Heart left ventricle (tissue), 16 donors: ENCODE measurements at regions not wholly inside any gene's neighbourhood (a gene's known extent, or its start where the extent isn't known, plus 50 kb on each side); places are given as distances from the start of the nearest gene placed in this dataset.

Source experiments
- ATAC-seq, 4 donors: fragments of 200-7000 bp; cut with Tn5 transposase; one replicate each; pipeline ENCODE4 v1.9.1; 2020 to 2022; ENCODE audit warnings: moderate library complexity in 4 of 4, mild to moderate bottlenecking in 3 of 4, moderate number of reproducible peaks in 1 of 4
- DNase-seq, 5 donors: peaks; one replicate each; pipeline ENCODE4 v3.0.0-alpha.2; 2020
- H3K27ac ChIP-seq, 12 donors: fragments of 200-600 bp; sonication (generic) in 4 of 12; one replicate each; pipeline versions ENCODE4 v1.5.0 to v1.8.0; 2016 to 2022; ENCODE audit warnings: mild to moderate bottlenecking in 2 of 12
- H3K27me3 ChIP-seq, 9 donors: fragments of 200-600 bp; sonication (generic) in 2 of 9; one replicate each; pipeline versions ENCODE4 v1.5.1 to v1.8.0; 2016 to 2022; ENCODE audit warnings: mild to moderate bottlenecking in 3 of 9
- H3K36me3 ChIP-seq, 9 donors: fragments of 200-600 bp; sonication (generic) in 2 of 9; one replicate each; pipeline versions ENCODE4 v1.5.0 to v1.8.0; 2018 to 2022; ENCODE audit warnings: mild to moderate bottlenecking in 2 of 9
- H3K4me1 ChIP-seq, 12 donors: fragments of 200-600 bp; sonication (generic) in 4 of 12; one replicate each; pipeline versions ENCODE4 v1.5.0 to v1.8.0; 2016 to 2022; ENCODE audit warnings: mild to moderate bottlenecking in 3 of 12
- H3K4me3 ChIP-seq, 12 donors: fragments of 200-600 bp; sonication (generic) in 4 of 12; one replicate each; pipeline versions ENCODE4 v1.5.0 to v1.8.0; 2017 to 2022; ENCODE audit warnings: mild to moderate bottlenecking in 9 of 12, moderate library complexity in 4 of 12
- H3K9me3 ChIP-seq, 12 donors: fragments of 200-600 bp; sonication (generic) in 4 of 12; one replicate each; pipeline versions ENCODE4 v1.5.0 to v1.8.0; 2016 to 2022; ENCODE audit warnings: mild to moderate bottlenecking in 1 of 12
- CTCF ChIP-seq, 12 donors: fragments of 200-600 bp; sonication (generic) in 4 of 12; IDR thresholded peaks; one replicate each; pipeline versions ENCODE4 v1.5.0 to v1.8.0; 2018 to 2022; ENCODE audit warnings: antibody characterized with exemption in 12 of 12, mild to moderate bottlenecking in 5 of 12
- POLR2A ChIP-seq, 2 donors: fragments of 450-650 bp; IDR thresholded peaks; one replicate each; pipeline ENCODE4 v1.6.1; 2017; ENCODE audit warnings: antibody characterized with exemption in 2 of 2, mild to moderate bottlenecking in 2 of 2, moderate library complexity in 2 of 2
- WGBS, 4 donors: extraction: QIAGEN DNeasy Blood & Tissue Kit in 2 of 4; methylation state at CpG; one replicate each; pipeline versions ENCODE4 v1.1.5 to v1.1.7; 2013 to 2018; 5-methylcytosine and 5-hydroxymethylcytosine counted together
- intact Hi-C, 10 donors: fragments of 100-400 bp; cut with DNase I; formaldehyde crosslinking; loops; one replicate each; pipeline versions ENCODE4 v1.11.1 to v1.14.2; 2022
- donor health status: ischemic (EF 13 %, LVEDD 7.1; RV severe dilation, severe dysfunction).
- donor health status: healthy with polysubstance abuse.
- donor health status: DM: no; HTN: yes; CAD: no.
- donor health status: DM: no; HTN: no; CAD: no.
- donor health status: ischemic (EF 25% LVEDD 6.9; RV normal size, moderate dysfunction).
- donor health status: ischemic (EF 25% LVEDD 5.7; RV mildly dilated, moderate dysfunction).
- donor health status: healthy.
- donor health status: DM: yes; HTN: yes; CAD: no.
- donor health status: ischemic (EF 35%, LVEDD 5.7; RV mildly dilated, moderate dysfunction).
- donor health status: nonischemic (EF 11% LVEDD 7.7; RV severe dilation, severe dysfunction).
- donor health status: DM: yes; HTN: yes; CAD: no.
- donor health status: PGD.
- donor health status: ischemic (EF 29% LVEDD 5.4; RV normal size, mild dysfunction).
- donor health status: nonischemic (EF 23%, LVEDD 6.1; RV moderate dilation, normal function).

DNA sequence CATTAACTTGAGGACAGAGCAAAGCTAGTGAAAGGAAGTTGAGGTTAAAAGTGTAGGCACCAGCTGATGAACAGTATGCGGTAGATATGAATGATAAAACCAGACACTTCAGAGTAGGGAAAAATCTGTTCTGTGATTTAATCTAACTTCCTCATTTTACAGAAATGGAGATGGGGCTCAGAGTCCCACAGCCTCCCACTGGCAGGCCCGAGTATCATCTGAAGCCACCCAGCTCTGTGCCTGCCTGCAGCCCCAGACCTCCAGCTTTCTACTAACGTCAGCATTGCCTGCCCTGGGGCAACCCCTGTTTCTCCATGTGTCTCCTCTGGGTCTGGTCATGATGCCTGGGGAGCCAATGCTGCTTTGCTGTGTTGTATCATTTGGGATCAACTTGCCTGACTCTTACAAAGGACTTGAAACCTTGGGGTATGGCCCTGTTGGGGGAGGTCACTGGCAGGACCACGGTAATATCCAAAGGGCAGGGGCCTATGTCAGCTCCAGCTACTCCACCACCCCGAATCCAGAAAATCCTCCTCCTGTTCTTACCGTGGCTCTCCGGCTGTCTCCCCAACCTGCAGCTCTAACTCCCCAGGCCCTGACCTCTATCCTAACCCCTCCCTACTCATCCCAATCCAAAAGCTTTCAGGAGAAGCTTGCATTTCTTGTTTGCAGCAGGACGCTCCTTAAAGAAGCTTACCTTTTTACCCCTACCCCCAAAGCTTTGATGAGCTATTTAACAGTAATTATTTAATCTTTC lies 56.2 kb upstream of the NPY start:
- Histone ChIP-seq H3K36me3 (no peaks in the 10 kb centered on the region), H3K27ac (no peak overlapping the region), H3K9me3 (peaks cover 0 to 15% (median 6%) of the 10 kb centered on the region in 12 donors), H3K4me1 (no peaks in the 10 kb centered on the region), H3K4me3 (no peak overlapping the region), H3K27me3 (no peaks in the 10 kb centered on the region)
- DNase-seq (no peak), ATAC-seq (no peak)
- no peak for TF ChIP-seq POLR2A (IDR thresholded peaks at IDR 0.05)
- no peak for TF ChIP-seq CTCF (IDR thresholded peaks at IDR 0.05)
- WGBS, 4 donors, result 55 to 64% (median 59%) methylated on average over 7 to 8 of the region's 8 CpGs
- intact Hi-C loops, result no loop called here

DNA sequence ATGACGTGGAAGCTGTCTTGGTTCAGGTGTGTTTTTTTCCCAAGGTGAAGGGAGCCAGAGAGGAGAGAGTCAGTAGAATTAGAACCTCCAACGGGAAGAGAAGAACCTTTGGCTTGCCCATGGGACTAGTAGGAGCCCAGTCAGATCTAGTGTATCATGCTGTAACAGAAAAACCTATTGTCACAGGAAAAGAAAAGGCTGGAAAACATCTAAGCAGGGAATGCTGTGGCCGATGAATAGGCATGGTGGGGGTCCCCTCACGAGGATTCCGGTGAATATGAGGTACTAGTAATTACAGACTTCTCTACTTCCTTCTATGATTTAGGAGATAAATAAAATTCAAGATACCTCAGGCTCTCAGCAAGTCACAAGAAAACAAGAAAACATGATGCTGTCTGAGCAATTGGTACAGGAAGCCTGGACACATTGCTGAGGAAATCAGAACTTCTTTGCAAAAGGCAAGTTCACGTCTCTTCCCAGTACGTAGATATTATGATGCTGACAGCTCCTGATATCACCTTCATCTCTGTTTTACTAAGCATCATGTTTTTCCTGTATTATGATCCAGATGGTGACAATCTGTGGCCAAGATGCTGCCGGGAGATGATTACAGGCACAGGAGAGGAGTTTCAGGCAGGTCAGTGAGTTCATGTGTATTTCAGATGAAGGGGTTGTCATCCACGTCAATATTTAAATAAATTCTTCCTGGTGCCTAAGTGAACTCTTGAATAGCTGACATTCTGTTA lies 54.3 kb upstream of the NPY start:
- Histone ChIP-seq H3K27ac (no peak overlapping the region), H3K4me1 (no peaks in the 10 kb centered on the region), H3K9me3 (no peaks in the 10 kb centered on the region), H3K27me3 (no peaks in the 10 kb centered on the region), H3K4me3 (no peak overlapping the region), H3K36me3 (no peaks in the 10 kb centered on the region)
- intact Hi-C loops, result no loop called here
- DNase-seq (no peak), ATAC-seq (no peak)
- WGBS, 4 donors, result 63 to 69% (median 65%) methylated on average over 9 of the region's 9 CpGs
- TF ChIP-seq CTCF (IDR thresholded peaks at IDR 0.05) (no peak), POLR2A (IDR thresholded peaks at IDR 0.05) (no peak)

- no peaks in the 10 kb centered on the region for H3K36me3 ChIP-seq
- no peaks in the 10 kb centered on the region for H3K27me3 ChIP-seq
- H3K4me3 ChIP-seq, result no peak overlapping the region
- TF ChIP-seq POLR2A (IDR thresholded peaks at IDR 0.05) (no peak), CTCF (IDR thresholded peaks at IDR 0.05) (no peak)
- no peaks in the 10 kb centered on the region for H3K4me1 ChIP-seq
- ATAC-seq, result no peak
- no peaks in the 10 kb centered on the region for H3K9me3 ChIP-seq
- intact Hi-C loops, result no loop called here
- DNase-seq, result no peak
- H3K27ac ChIP-seq, result no peak overlapping the region
Measured at GRCh38 chr7:24231493-24231892, 52.5 kb upstream of the NPY start.

DNA sequence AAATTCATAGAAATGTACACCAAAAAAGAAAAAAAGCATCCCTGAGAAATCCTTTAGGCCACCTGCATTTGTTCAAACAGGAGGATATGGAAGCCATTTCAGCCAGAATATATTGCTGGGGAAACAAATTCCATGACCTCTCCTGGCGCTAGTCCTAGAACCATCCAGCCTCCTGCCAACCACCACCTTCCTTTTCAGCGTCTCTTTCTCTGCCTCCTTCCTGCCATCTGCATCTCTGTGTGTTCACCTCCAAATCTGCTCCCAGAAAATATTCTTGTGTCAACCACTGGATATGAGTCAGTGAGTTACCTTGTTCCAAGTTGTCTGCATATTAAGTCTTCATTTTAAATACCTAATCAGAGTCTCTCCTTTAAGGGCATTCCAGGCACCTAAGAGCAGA lies 50.6 kb upstream of the NPY start:
- Histone ChIP-seq H3K9me3 (no peaks in the 10 kb centered on the region), H3K4me1 (no peaks in the 10 kb centered on the region), H3K4me3 (no peak overlapping the region), H3K27ac (no peak overlapping the region), H3K27me3 (no peaks in the 10 kb centered on the region), H3K36me3 (no peaks in the 10 kb centered on the region)
- intact Hi-C loops, result no loop called here
- 69 to 82% (median 79%) methylated on average over 2 of the region's 2 CpGs for WGBS, 4 donors
- TF ChIP-seq POLR2A (IDR thresholded peaks at IDR 0.05), result no peak
- ATAC-seq (no peak), DNase-seq (no peak)
